GM13976 (cell line): ENCODE measurements at regions not wholly inside any gene's neighbourhood (a gene's known extent, or its start where the extent isn't known, plus 50 kb on each side); places are given as distances from the start of the nearest gene placed in this dataset.

Experiments
- DNase-seq: peaks from one replicate; pipeline ENCODE4 v3.0.0; 2012; ENCODE audit warnings: low spot score
- in situ Hi-C: fragments of 300-500 bp; cut with MboI; formaldehyde crosslinking; loops from one replicate; pipeline ENCODE4 v1.12.0; 2022; ENCODE audit warnings: low sequenced_read_pairs, mixed read lengths, inconsistent platforms; ENCODE audit not compliant: unreplicated experiment
- TF ChIP-seq, protein P1 (sequence below): IDR thresholded peaks from 2 replicates; pipeline ENCODE4 v1.5.1; 2012; ENCODE audit warnings: borderline replicate concordance, mild to moderate bottlenecking; ENCODE audit not compliant: insufficient read depth; ENCODE audit errors: extremely low read depth, missing control alignments, control extremely low read depth

DNA sequence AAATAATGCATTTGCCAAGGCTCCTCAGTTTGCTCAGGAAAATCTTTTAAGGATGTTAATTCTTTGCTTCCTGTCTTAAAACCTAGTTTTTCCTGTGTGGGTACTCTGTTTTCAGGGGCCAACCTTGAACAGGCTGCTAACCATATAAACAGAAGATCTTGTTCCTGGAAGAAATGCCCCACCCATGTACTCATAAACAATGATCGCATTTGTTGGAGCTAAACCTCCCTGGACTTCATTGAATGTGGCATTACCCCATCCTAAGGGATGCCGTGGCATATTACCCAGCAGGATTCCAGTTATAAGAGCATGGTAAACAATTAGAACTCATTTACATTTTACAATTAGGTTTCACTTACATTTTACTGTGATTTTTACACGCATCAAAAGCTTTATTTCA lies 436.0 kb downstream of the ZNF608 start:
- in situ Hi-C loops = no loop called here
- TF ChIP-seq, protein P1, sequence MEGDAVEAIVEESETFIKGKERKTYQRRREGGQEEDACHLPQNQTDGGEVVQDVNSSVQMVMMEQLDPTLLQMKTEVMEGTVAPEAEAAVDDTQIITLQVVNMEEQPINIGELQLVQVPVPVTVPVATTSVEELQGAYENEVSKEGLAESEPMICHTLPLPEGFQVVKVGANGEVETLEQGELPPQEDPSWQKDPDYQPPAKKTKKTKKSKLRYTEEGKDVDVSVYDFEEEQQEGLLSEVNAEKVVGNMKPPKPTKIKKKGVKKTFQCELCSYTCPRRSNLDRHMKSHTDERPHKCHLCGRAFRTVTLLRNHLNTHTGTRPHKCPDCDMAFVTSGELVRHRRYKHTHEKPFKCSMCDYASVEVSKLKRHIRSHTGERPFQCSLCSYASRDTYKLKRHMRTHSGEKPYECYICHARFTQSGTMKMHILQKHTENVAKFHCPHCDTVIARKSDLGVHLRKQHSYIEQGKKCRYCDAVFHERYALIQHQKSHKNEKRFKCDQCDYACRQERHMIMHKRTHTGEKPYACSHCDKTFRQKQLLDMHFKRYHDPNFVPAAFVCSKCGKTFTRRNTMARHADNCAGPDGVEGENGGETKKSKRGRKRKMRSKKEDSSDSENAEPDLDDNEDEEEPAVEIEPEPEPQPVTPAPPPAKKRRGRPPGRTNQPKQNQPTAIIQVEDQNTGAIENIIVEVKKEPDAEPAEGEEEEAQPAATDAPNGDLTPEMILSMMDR = no peak
- no peak for DNase-seq

DNA sequence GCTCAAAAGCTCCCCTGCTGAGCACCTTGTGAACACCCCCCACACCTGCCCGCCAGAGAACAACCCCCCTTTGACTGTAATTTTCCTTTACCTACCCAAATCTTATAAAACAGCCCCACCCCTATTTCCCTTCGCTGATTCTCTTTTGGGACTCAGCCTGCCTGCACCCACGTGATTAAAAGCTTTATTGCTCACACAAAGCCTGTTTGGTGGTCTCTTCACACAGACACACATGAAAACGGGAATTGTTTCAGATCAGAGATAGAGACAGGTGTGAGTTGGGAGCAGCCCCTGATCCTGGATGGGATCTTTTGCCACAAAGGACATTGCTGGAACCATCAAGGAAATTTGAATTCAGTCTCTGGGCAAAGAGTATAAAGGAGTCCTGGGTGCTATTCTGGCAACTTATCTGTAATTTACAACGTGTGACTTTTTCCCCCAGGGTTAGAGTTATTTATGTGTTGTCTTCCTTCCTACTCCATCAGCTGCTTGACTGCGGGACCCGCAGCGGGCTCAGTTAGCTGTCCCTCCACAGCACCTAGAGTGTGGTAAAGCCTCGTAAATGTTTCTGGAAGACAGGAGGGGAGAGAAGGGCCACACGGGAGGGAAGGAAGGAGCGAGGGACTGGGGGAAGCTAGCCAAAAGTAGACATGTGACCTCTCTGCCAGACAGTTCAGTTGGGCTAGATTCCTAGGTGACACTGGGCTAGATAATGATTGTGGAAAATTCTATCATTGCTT lies 437.0 kb downstream of the ZNF608 start:
- in situ Hi-C loops = no loop called here
- TF ChIP-seq, protein P1 = no peak
- DNase-seq = no peak

DNA sequence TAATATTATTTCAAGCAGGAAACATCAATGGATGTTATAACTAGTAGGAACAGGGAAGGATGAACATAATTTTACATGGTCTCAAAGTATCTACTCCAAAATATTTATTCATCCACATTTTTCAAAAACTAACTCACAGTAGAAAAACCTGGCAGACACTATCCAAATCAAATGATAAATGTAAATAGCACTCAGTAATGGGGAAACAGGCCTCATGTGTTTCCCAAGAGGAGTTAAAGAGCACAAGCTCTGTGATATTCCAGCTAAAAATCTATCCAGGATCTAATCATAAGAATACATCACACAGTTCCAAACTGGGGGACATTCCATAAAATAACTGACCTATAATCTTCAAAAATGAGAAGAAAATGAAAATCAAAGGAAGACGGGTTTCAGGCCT lies 443.1 kb downstream of the ZNF608 start:
- TF ChIP-seq, protein P1 = no peak
- in situ Hi-C loops = no loop called here
- DNase-seq = no peak

DNA sequence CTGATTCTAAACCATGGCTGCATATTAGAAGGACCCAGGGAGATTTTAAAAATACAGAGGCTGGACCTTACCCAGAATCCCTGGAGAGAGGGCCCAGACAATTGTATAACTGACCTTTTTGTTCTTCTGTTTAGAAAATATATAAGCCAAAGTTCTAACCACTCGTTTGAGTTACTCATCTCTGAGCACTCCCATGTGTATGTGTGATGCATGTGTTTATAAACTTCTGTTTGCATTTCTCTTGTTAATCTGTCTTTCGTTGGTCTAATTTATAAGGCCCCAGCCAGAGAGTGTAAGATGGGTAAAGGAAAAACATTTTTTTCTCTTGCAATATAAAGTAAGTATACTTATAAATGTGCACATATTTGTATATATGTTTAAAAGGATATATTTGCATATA lies 443.9 kb downstream of the ZNF608 start:
- no peak for DNase-seq
- TF ChIP-seq, protein P1 = no peak
- in situ Hi-C loops = no loop called here

DNA sequence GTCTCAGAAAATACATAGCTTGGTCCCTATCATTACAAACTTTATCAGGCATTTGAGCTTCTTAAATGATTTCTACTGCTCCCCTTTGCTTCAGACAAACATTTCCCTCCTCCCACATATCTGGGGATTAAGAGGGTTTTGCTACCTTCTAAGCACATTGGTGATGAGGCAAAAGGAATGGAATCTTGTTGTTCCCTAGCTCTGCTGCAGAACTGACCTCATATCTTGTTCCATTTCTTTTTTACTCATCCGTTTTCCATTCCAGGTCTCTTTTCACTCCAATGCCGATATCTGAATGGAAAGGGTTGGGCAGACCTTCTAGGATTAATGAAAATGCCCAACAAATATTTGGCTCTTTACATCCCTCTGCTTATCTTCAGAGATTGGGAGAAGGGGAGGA lies 444.6 kb downstream of the ZNF608 start:
- DNase-seq = no peak
- TF ChIP-seq, protein P1 = no peak
- in situ Hi-C loops = no loop called here

DNA sequence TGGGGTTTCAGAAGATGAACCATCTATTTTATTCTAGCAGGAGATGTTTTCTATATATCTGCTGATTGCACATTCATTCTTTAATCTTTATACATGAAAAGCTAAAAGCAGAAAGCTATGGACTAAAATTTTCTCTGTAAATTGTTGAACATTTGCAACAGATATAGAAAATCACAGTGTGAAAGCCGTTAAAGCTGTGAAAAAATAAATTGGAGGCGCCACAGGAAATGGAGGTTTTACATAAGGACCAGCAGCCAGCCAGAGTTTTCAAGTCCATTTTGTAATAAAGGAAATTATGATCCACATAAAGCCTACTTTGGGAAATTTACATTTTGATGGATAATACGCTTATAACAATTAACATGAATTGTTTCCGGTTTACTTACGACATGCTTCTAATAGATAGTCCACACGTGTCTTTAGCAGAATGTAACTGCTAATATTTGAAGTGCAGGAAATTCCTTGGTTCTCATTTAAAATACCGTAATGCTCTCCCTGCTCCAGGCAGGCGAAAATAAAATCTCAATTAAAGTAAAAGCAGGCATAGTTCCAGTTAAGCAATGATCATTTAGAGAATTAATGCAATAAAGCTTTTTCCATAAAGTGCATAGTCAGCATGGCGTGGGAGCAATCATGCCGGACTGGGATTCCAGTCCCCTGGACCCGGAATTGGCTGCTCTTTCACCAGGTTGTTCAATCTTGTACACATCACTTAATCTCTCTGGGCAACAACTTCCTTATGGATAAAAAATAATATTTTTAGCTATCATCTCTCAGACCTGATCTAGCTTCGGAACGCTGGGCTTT lies 445.4 kb downstream of the ZNF608 start:
- in situ Hi-C loops = no loop called here
- TF ChIP-seq, protein P1 = no peak
- no peak for DNase-seq

DNA sequence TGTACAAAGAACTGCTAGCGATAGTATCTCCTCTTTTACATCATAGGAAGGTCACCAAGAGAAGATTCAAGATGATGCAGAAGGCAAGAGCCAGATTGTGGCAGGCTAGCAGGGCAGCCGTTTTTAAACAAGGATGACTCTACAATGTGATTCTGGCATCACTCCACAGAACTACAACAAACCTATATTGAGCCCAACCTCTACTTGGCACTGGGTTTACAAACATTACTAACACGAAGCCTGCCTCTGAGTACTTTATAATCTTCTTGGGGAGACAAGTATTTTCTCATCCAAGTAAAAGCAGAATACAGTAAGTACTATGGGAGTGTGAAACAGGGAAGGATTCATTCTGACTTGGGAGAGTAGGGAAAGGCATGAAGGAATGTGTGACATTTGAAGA lies 448.6 kb downstream of the ZNF608 start:
- no peak for DNase-seq
- TF ChIP-seq, protein P1 = no peak
- in situ Hi-C loops = no loop called here
